ENCODE measurements at regions not wholly inside any gene's neighbourhood (a gene's known extent, or its start where the extent isn't known, plus 50 kb on each side); places are given as distances from the start of the nearest gene placed in this dataset.

DNA sequence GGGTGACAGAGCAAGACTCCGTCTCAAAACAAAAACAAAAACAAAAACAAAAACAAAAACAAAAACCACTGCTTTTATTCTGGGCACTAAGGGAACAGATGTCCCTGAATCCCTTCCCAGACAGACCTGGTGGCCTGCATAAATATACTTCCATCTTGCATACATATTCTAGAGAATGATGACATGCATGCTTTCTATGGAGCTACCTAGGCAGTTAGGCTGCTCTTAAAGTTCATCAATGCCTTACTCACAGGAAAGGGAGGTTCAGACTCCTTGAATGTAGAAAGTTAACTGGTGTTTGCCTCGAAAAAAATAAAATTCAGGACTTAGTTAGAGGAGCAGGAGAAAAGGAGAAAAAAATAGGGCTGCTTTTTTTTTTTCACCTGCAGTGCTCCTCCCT lies 72.6 kb downstream of the C3orf38 start:
- ChIA-PET POLR2A (no interaction called here), CTCF (no interaction called here)
- no peaks in the 10 kb centered on the region for H3K27me3 ChIP-seq (ENCODE audit: control insufficient read depth, insufficient read depth, low read length)
- no peaks in the 10 kb centered on the region for H3K36me3 ChIP-seq (ENCODE audit: control insufficient read depth, insufficient read depth, low read length)
- TF ChIP-seq, protein P1, sequence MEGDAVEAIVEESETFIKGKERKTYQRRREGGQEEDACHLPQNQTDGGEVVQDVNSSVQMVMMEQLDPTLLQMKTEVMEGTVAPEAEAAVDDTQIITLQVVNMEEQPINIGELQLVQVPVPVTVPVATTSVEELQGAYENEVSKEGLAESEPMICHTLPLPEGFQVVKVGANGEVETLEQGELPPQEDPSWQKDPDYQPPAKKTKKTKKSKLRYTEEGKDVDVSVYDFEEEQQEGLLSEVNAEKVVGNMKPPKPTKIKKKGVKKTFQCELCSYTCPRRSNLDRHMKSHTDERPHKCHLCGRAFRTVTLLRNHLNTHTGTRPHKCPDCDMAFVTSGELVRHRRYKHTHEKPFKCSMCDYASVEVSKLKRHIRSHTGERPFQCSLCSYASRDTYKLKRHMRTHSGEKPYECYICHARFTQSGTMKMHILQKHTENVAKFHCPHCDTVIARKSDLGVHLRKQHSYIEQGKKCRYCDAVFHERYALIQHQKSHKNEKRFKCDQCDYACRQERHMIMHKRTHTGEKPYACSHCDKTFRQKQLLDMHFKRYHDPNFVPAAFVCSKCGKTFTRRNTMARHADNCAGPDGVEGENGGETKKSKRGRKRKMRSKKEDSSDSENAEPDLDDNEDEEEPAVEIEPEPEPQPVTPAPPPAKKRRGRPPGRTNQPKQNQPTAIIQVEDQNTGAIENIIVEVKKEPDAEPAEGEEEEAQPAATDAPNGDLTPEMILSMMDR (IDR thresholded peaks at IDR 0.05; ENCODE audit: insufficient read depth, low read depth, low read length) = no peak
- no peak for DNase-seq (ENCODE audit: low read depth)
- H3K4me3 ChIP-seq (ENCODE audit: low read depth, low read length) = no peak overlapping the region

DNA sequence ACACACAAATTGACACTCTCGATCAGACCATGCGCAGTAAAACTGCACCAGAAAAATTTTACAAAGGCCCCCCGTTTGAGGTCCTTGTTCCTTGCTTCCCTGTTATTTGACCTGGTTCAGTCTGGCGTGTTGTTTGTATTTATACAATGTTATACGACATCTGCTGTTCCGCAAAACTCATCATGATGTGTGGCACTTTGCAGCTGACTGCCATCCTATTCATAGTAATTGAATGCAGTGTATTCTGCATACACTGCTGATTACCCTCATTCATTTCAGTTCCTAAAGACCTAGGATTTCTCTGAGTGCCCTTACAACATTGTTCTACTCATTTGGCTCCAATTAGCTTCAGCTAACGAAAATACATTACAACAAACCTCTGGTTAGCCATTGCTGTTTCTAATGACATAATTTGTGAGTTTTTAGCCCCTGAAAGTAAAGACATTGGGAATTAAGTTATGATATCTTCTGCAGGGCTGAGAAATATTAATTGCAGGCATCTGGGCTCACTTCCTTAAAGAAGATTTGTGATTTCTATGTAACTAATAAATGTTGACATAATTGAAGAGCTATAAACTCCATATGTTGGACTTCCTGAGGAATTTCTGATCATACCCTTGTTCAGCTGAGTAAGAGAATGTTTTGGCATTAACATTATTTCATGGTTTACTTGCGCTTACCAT lies 75.7 kb downstream of the C3orf38 start:
- no peak for DNase-seq (ENCODE audit: low read depth)
- TF ChIP-seq, protein P1 (IDR thresholded peaks at IDR 0.05; ENCODE audit: insufficient read depth, low read depth, low read length) = no peak
- ChIA-PET POLR2A (no interaction called here), CTCF (no interaction called here)
- H3K27me3 ChIP-seq (ENCODE audit: control insufficient read depth, insufficient read depth, low read length) = no peaks in the 10 kb centered on the region
- no peaks in the 10 kb centered on the region for H3K36me3 ChIP-seq (ENCODE audit: control insufficient read depth, insufficient read depth, low read length)
- no peak overlapping the region for H3K4me3 ChIP-seq (ENCODE audit: low read depth, low read length)

DNA sequence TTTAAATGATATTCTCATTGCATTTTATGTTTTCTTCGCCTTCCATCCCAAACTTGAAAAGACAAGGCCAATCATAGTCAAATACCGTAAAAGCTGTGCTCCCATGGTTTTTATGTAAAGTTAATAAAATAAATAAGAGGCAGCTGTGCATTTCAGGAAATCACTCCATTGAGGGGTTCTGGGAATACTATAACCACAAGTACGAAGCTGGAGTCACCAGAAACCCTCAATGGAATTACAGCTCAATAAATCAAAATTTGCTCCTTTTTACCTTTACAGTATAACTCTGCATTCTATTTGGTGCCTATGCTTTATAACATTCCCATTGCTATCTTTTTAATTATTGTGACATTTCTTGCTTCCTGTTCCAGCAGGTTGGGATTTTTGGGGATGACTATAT lies 77.2 kb downstream of the C3orf38 start:
- ChIA-PET CTCF (no interaction called here), POLR2A (no interaction called here)
- Histone ChIP-seq H3K36me3 (ENCODE audit: control insufficient read depth, insufficient read depth, low read length) (no peaks in the 10 kb centered on the region), H3K4me3 (ENCODE audit: low read depth, low read length) (no peak overlapping the region), H3K27me3 (ENCODE audit: control insufficient read depth, insufficient read depth, low read length) (no peaks in the 10 kb centered on the region)
- TF ChIP-seq, protein P1 (IDR thresholded peaks at IDR 0.05; ENCODE audit: insufficient read depth, low read depth, low read length) = no peak
- no peak for DNase-seq (ENCODE audit: low read depth)

DNA sequence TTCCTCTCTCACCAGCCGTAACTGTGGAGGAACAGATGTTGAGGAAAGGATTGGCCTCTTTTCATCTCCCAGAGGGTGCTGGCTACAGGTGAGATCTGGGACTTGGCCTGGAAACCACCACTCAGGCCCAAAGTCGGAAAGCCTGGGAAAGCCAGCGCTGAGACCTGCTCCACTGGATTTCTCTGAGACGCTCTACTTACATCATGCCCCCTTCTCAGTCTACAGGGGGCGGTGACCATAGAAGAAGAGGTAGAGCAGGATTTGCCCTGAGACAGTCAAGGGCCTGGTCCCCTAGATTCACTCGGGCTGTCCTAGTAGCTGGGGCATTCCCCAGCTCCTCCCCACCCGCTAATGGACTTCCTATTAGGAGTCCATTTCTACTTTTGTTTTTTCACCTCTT lies 80.9 kb downstream of the C3orf38 start:
- no peaks in the 10 kb centered on the region for H3K36me3 ChIP-seq (ENCODE audit: control insufficient read depth, insufficient read depth, low read length)
- H3K4me3 ChIP-seq (ENCODE audit: low read depth, low read length) = no peak overlapping the region
- DNase-seq (ENCODE audit: low read depth) = no peak
- POLR2A ChIA-PET = no interaction called here
- TF ChIP-seq, protein P1 (IDR thresholded peaks at IDR 0.05; ENCODE audit: insufficient read depth, low read depth, low read length) = no peak
- H3K27me3 ChIP-seq (ENCODE audit: control insufficient read depth, insufficient read depth, low read length) = no peaks in the 10 kb centered on the region
- CTCF ChIA-PET = no interaction called here

DNA sequence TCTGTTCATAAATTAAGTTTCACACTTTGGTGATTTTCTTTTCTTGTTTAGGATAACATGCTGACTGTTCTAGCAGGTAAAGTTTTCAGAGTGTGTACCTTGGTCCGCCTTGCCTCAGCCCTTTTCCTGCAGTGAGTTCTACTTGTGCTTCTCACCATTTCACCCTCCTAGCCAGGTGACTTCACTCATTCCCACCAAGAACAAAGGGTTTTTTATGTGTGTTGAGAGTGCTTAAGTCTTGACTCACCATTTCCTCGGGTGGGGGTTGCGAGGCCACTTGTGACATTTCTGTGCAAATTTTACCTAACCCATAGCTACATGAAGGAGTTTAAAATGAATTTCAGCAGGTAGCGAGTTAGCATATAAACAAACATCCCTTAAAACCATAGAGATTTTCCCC lies 81.4 kb downstream of the C3orf38 start:
- TF ChIP-seq, protein P1 (IDR thresholded peaks at IDR 0.05; ENCODE audit: insufficient read depth, low read depth, low read length) = no peak
- POLR2A ChIA-PET = no interaction called here
- no peak overlapping the region for H3K4me3 ChIP-seq (ENCODE audit: low read depth, low read length)
- CTCF ChIA-PET = no interaction called here
- H3K36me3 ChIP-seq (ENCODE audit: control insufficient read depth, insufficient read depth, low read length) = no peaks in the 10 kb centered on the region
- no peak for DNase-seq (ENCODE audit: low read depth)
- no peaks in the 10 kb centered on the region for H3K27me3 ChIP-seq (ENCODE audit: control insufficient read depth, insufficient read depth, low read length)
